ENCODE measurements at regions not wholly inside any gene's neighbourhood (a gene's known extent, or its start where the extent isn't known, plus 50 kb on each side); places are given as distances from the start of the nearest gene placed in this dataset.

DNA sequence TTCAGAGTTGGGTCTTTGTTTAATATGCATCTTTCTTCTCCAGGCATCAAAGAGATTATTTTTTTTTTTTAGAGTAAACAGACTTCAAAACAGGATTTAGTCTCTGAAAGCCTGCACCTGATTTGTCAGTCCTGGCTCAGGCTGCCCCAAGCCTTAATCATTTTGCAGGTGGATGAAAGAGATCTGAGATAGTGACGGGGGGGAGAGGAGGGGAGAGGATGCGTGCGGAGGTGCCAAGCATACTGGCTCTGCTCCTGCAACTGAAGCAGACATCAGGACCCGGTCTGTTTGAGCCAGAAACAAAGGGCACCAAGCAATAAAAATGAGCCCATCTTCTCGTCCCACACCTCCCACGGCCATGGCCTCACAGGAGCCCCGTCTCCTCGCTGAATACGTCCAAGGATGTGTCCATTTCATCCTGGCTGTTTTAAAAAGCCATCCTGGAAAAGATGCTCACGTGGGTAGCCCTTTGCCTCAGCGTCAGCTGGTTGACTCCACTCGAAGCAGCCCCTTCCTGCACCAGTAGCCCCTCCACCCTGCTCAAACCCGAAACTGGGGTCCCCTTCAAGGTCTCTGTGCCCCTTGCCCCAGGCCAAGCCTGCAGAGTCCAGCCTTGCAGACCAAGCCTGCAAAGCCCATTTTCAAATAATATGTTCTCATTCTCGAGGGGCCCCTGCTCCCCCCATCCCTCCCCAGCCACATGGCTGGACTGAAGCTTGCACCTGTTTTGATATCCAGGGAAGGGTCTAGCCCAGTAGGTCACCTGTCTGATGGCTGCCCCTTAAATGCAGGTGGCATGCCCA lies 84.8 kb upstream of the TNRC6C start (continued):
- TF ChIP-seq SP2 (IDR thresholded peaks at IDR 0.05; ENCODE audit: low read length) (no peak), PHF8 (conservative IDR thresholded peaks at IDR 0.05; ENCODE audit: low read depth, low read length) (no peak), SIRT6 (IDR thresholded peaks at IDR 0.05; ENCODE audit: low read length) (no peak), NRF1 (IDR thresholded peaks at IDR 0.05; ENCODE audit: low read depth, low read length) (no peak)
- TF ChIP-seq, protein P1, sequence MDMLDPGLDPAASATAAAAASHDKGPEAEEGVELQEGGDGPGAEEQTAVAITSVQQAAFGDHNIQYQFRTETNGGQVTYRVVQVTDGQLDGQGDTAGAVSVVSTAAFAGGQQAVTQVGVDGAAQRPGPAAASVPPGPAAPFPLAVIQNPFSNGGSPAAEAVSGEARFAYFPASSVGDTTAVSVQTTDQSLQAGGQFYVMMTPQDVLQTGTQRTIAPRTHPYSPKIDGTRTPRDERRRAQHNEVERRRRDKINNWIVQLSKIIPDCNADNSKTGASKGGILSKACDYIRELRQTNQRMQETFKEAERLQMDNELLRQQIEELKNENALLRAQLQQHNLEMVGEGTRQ (IDR thresholded peaks at IDR 0.05; ENCODE audit: low read length) = no peak
